Rectal smooth muscle tissue (tissue), 1 donor: ENCODE measurements at regions not wholly inside any gene's neighbourhood (a gene's known extent, or its start where the extent isn't known, plus 50 kb on each side); places are given as distances from the start of the nearest gene placed in this dataset.

Experiments
- H3K27ac ChIP-seq: one replicate; pipeline ENCODE4 v1.7.0; 2013; ENCODE audit warnings: low read depth, low read length, inconsistent platforms
- H3K27me3 ChIP-seq: one replicate; pipeline ENCODE4 v1.7.0; 2013; ENCODE audit warnings: low read length; ENCODE audit not compliant: control insufficient read depth, insufficient read depth
- H3K36me3 ChIP-seq: one replicate; pipeline ENCODE4 v1.7.0; 2013; ENCODE audit warnings: low read length; ENCODE audit not compliant: control insufficient read depth, insufficient read depth
- H3K4me1 ChIP-seq: one replicate; pipeline ENCODE4 v1.7.0; 2013; ENCODE audit warnings: low read length; ENCODE audit not compliant: control insufficient read depth, insufficient read depth
- H3K4me3 ChIP-seq: one replicate; pipeline ENCODE4 v1.7.0; 2013; ENCODE audit warnings: low read length
- H3K9ac ChIP-seq: one replicate; pipeline ENCODE4 v1.7.0; 2013; ENCODE audit warnings: low read length

- Histone ChIP-seq H3K36me3 (no peaks in the 10 kb centered on the region), H3K27ac (no peak overlapping the region), H3K27me3 (no peaks in the 10 kb centered on the region), H3K4me3 (no peak overlapping the region), H3K9ac (no peak overlapping the region), H3K4me1 (no peaks in the 10 kb centered on the region)
These were observed 981.9 kb downstream of the SI start for GRCh38 chr3:164096352-164096751.

GRCh38 chr3:164095949-164096348, 982.3 kb downstream of the SI start:
- Histone ChIP-seq H3K27me3 (no peaks in the 10 kb centered on the region), H3K9ac (no peak overlapping the region), H3K4me3 (no peak overlapping the region), H3K36me3 (no peaks in the 10 kb centered on the region), H3K27ac (no peak overlapping the region), H3K4me1 (no peaks in the 10 kb centered on the region)

- H3K27me3 ChIP-seq = no peaks in the 10 kb centered on the region
- H3K27ac ChIP-seq = no peak overlapping the region
- H3K9ac ChIP-seq = no peak overlapping the region
- no peaks in the 10 kb centered on the region for H3K36me3 ChIP-seq
- H3K4me3 ChIP-seq = no peak overlapping the region
- H3K4me1 ChIP-seq = no peaks in the 10 kb centered on the region
These were observed 983.0 kb downstream of the SI start for GRCh38 chr3:164095279-164095678.

GRCh38 chr3:164094546-164094945, 983.8 kb downstream of the SI start:
- Histone ChIP-seq H3K36me3 (no peaks in the 10 kb centered on the region), H3K27ac (no peak overlapping the region), H3K4me3 (no peak overlapping the region), H3K4me1 (no peaks in the 10 kb centered on the region), H3K9ac (no peak overlapping the region), H3K27me3 (no peaks in the 10 kb centered on the region)

- Histone ChIP-seq H3K36me3 (no peaks in the 10 kb centered on the region), H3K4me1 (no peaks in the 10 kb centered on the region), H3K27me3 (no peaks in the 10 kb centered on the region), H3K27ac (no peak overlapping the region), H3K9ac (no peak overlapping the region), H3K4me3 (no peak overlapping the region)
These were observed 998.1 kb downstream of the SI start for GRCh38 chr3:164080208-164080607.

GRCh38 chr3:164064298-164064697, 1014.0 kb downstream of the SI start:
- Histone ChIP-seq H3K4me3 (no peak overlapping the region), H3K27me3 (no peaks in the 10 kb centered on the region), H3K4me1 (no peaks in the 10 kb centered on the region), H3K27ac (no peak overlapping the region), H3K9ac (no peak overlapping the region), H3K36me3 (no peaks in the 10 kb centered on the region)

- no peak overlapping the region for H3K4me3 ChIP-seq
- H3K36me3 ChIP-seq = no peaks in the 10 kb centered on the region
- H3K27ac ChIP-seq = no peak overlapping the region
- H3K27me3 ChIP-seq = no peaks in the 10 kb centered on the region
- H3K9ac ChIP-seq = no peak overlapping the region
- no peaks in the 10 kb centered on the region for H3K4me1 ChIP-seq
These were observed 1017.4 kb downstream of the SI start for GRCh38 chr3:164060923-164061322.

GRCh38 chr3:164049847-164050246, 1028.4 kb downstream of the SI start:
- Histone ChIP-seq H3K36me3 (no peaks in the 10 kb centered on the region), H3K27me3 (no peaks in the 10 kb centered on the region), H3K9ac (no peak overlapping the region), H3K4me1 (no peaks in the 10 kb centered on the region), H3K4me3 (no peak overlapping the region), H3K27ac (no peak overlapping the region)

GRCh38 chr3:164048451-164048850, 1029.8 kb downstream of the SI start:
- H3K4me3 ChIP-seq = no peak overlapping the region

GRCh38 chr3:164040991-164041390, 1037.3 kb downstream of the SI start:
- Histone ChIP-seq H3K4me3 (no peak overlapping the region), H3K9ac (no peak overlapping the region), H3K4me1 (no peaks in the 10 kb centered on the region), H3K27ac (no peak overlapping the region), H3K36me3 (no peaks in the 10 kb centered on the region), H3K27me3 (no peaks in the 10 kb centered on the region)

More at GRCh38 chr3:164048451-164048850, 1029.8 kb downstream of the SI start:
- Histone ChIP-seq H3K27me3 (no peaks in the 10 kb centered on the region), H3K4me1 (no peaks in the 10 kb centered on the region), H3K27ac (no peak overlapping the region), H3K36me3 (no peaks in the 10 kb centered on the region), H3K9ac (no peak overlapping the region)

GRCh38 chr3:164030194-164030593, 1048.1 kb downstream of the SI start:
- H3K27me3 ChIP-seq = no peaks in the 10 kb centered on the region
- no peaks in the 10 kb centered on the region for H3K4me1 ChIP-seq
- no peak overlapping the region for H3K9ac ChIP-seq
- no peak overlapping the region for H3K27ac ChIP-seq
- no peak overlapping the region for H3K4me3 ChIP-seq
- H3K36me3 ChIP-seq = no peaks in the 10 kb centered on the region

- H3K9ac ChIP-seq = no peak overlapping the region
- H3K4me3 ChIP-seq = no peak overlapping the region
- H3K27me3 ChIP-seq = no peaks in the 10 kb centered on the region
- no peak overlapping the region for H3K27ac ChIP-seq
- H3K4me1 ChIP-seq = no peaks in the 10 kb centered on the region
- no peaks in the 10 kb centered on the region for H3K36me3 ChIP-seq
These were observed 1053.5 kb downstream of the SI start for GRCh38 chr3:164024786-164025185.

GRCh38 chr3:164023480-164023879, 1054.8 kb downstream of the SI start:
- Histone ChIP-seq H3K36me3 (no peaks in the 10 kb centered on the region), H3K4me1 (no peaks in the 10 kb centered on the region), H3K27me3 (no peaks in the 10 kb centered on the region), H3K9ac (no peak overlapping the region), H3K4me3 (no peak overlapping the region), H3K27ac (no peak overlapping the region)
